ENCODE measurements at regions not wholly inside any gene's neighbourhood (a gene's known extent, or its start where the extent isn't known, plus 50 kb on each side); places are given as distances from the start of the nearest gene placed in this dataset.

DNA sequence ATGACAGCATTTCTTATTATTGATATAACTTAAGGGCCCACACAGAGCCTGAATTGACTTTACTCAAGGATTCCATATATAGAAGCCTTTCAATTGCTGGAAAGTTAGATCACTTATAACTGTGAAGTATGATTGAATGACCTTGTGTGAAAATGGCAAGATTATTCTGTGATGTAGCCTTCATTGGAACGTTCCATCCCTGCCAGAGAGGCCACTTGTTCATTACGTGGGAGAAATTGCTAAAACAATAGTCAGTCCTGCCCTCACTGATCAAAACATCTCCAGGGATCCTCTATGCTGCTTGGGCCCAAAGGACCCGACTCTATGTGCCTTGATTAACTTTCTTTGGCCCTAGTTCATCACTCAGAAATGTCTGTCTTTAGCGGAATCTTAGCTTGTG is 159.5 kb upstream of the BLID start:
- Histone ChIP-seq H3K56ac (ENCODE audit: extremely low read depth, insufficient read depth, low read length) (no peak overlapping the region), H4K8ac (ENCODE audit: low read depth in 2 of 2, low read length in 2 of 2) (no peak overlapping the region), H3K79me1 (ENCODE audit: low read depth in 1 of 2, low read length in 2 of 2) (no peaks in the 10 kb centered on the region), H3K18ac (ENCODE audit: low read depth, low read length) (no peak overlapping the region), H2BK5ac (ENCODE audit: low read depth, low read length, poor library complexity, severe bottlenecking) (no peak overlapping the region), H3K36me3 (ENCODE audit: control insufficient read depth, insufficient read depth, low read length) (peaks cover 18% of the 10 kb centered on the region; the same call in 1 of the 2 replicates), H3K4me1 (ENCODE audit: control insufficient read depth, insufficient read depth, low read length) (no peaks in the 10 kb centered on the region), H2AK9ac (replicated peaks; ENCODE audit: low read depth, low read length, poor library complexity) (no peak overlapping the region), H2BK20ac (ENCODE audit: low read depth, low read length) (no peak overlapping the region), H2AK5ac (ENCODE audit: low read depth, low read length) (no peak overlapping the region), H2AFZ (replicated peaks; ENCODE audit: low read length, poor library complexity) (no peak overlapping the region), H4K91ac (ENCODE audit: insufficient read depth, low read depth, low read length) (no peak overlapping the region), H3K9me3 (ENCODE audit: control insufficient read depth, insufficient read depth, low read length) (no peaks in the 10 kb centered on the region), H2BK120ac (ENCODE audit: low read depth, low read length) (no peak overlapping the region), H2BK15ac (ENCODE audit: low read depth, low read length) (no peak overlapping the region), H3K4me3 (ENCODE audit: insufficient read depth, low read depth, low read length) (no peak overlapping the region), H3K14ac (replicated peaks; ENCODE audit: low read depth, low read length) (no peak overlapping the region), H4K5ac (ENCODE audit: low read depth, low read length) (no peak overlapping the region), H3K27ac (ENCODE audit: insufficient read depth, low read length) (no peak overlapping the region), H3K9me1 (ENCODE audit: insufficient read depth, low read length) (no peaks in the 10 kb centered on the region), H3K27me3 (ENCODE audit: control insufficient read depth, insufficient read depth, low read length) (no peaks in the 10 kb centered on the region), H3K23ac (ENCODE audit: low read depth, low read length) (no peak overlapping the region), H3K4ac (ENCODE audit: low read depth, low read length) (no peak overlapping the region), H3K9ac (ENCODE audit: low read depth, low read length) (no peak overlapping the region), H4K20me1 (ENCODE audit: insufficient read depth, low read length) (no peaks in the 10 kb centered on the region), H3K4me2 (ENCODE audit: low read depth, low read length) (no peak overlapping the region)
- WGBS, 2 experiments (ENCODE audit: extremely low coverage in 2 of 2, insufficient read length in 1 of 2): 77% methylated on average over 2 of the region's 4 CpGs; no CpG with 5 or more reads in 1 of the 2 experiments
- ChIA-PET POLR2A (ENCODE audit: unreplicated experiment) (no interaction called here), CTCF (no interaction called here)
- no TSS peak for BruUV-seq (replicated peaks)
- dilution Hi-C loops (cut with HindIII; ENCODE audit: low sequenced_read_pairs, unreplicated experiment): no loop called here
- intact Hi-C loops (cut with micrococcal nuclease): no loop called here
- TF ChIP-seq MAZ (IDR thresholded peaks at IDR 0.05; ENCODE audit: borderline replicate concordance, low read depth, low read length) (no peak), RFX5 (IDR thresholded peaks at IDR 0.05; ENCODE audit: low read depth, low read length) (no peak), FOS (IDR thresholded peaks at IDR 0.05; ENCODE audit: low read depth, low read length) (no peak), RAD21 (IDR thresholded peaks at IDR 0.05; ENCODE audit: low read length) (no peak), POLR2A (IDR thresholded peaks at IDR 0.05; ENCODE audit: low read depth, low read length) (no peak), CEBPB (IDR thresholded peaks at IDR 0.05; ENCODE audit: low read depth, low read length) (no peak), SMC3 (IDR thresholded peaks at IDR 0.05; ENCODE audit: low read depth, low read length) (no peak), MAFK (IDR thresholded peaks at IDR 0.05; ENCODE audit: low read depth, low read length) (no peak)
- TF ChIP-seq, protein P1, sequence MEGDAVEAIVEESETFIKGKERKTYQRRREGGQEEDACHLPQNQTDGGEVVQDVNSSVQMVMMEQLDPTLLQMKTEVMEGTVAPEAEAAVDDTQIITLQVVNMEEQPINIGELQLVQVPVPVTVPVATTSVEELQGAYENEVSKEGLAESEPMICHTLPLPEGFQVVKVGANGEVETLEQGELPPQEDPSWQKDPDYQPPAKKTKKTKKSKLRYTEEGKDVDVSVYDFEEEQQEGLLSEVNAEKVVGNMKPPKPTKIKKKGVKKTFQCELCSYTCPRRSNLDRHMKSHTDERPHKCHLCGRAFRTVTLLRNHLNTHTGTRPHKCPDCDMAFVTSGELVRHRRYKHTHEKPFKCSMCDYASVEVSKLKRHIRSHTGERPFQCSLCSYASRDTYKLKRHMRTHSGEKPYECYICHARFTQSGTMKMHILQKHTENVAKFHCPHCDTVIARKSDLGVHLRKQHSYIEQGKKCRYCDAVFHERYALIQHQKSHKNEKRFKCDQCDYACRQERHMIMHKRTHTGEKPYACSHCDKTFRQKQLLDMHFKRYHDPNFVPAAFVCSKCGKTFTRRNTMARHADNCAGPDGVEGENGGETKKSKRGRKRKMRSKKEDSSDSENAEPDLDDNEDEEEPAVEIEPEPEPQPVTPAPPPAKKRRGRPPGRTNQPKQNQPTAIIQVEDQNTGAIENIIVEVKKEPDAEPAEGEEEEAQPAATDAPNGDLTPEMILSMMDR (conservative IDR thresholded peaks at IDR 0.05; ENCODE audit: low read depth, low read length): no peak
- TF ChIP-seq, protein P2, sequence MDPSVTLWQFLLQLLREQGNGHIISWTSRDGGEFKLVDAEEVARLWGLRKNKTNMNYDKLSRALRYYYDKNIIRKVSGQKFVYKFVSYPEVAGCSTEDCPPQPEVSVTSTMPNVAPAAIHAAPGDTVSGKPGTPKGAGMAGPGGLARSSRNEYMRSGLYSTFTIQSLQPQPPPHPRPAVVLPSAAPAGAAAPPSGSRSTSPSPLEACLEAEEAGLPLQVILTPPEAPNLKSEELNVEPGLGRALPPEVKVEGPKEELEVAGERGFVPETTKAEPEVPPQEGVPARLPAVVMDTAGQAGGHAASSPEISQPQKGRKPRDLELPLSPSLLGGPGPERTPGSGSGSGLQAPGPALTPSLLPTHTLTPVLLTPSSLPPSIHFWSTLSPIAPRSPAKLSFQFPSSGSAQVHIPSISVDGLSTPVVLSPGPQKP (IDR thresholded peaks at IDR 0.05; ENCODE audit: borderline replicate concordance, low read depth, low read length): no peak
- DNase-seq (no peak), ATAC-seq (ENCODE audit: low read depth) (no peak)
- in situ Hi-C loops (cut with MboI; ENCODE audit: low sequenced_read_pairs): no loop called here
